ENCODE measurements at regions not wholly inside any gene's neighbourhood (a gene's known extent, or its start where the extent isn't known, plus 50 kb on each side); places are given as distances from the start of the nearest gene placed in this dataset.
"Not testable (repeated sequence)": the region's sequence is repeated elsewhere in the genome, so short reads cannot be mapped to it uniquely, and the experiment has no call there.

GRCh38 chr14:97061714-97062113 lies 264.5 kb downstream of the VRK1 start:
- intact Hi-C loops (cut with DNase I, micrococcal nuclease), result no loop called here
- DNase-seq, result no peak
- no peak for ATAC-seq

GRCh38 chr14:97065305-97066067 lies 268.3 kb downstream of the VRK1 start:
- DNase-seq, result no peak
- no peak for ATAC-seq
- intact Hi-C loops (cut with DNase I, micrococcal nuclease), result no loop called here

- intact Hi-C loops (cut with DNase I, micrococcal nuclease), result no loop called here
- DNase-seq (no peak), ATAC-seq (no peak)
These were observed 269.1 kb downstream of the VRK1 start for GRCh38 chr14:97066068-97066899.

- intact Hi-C loops (cut with DNase I, micrococcal nuclease); DNase-seq; ATAC-seq: not testable (repeated sequence)
These were observed 271.1 kb downstream of the VRK1 start for GRCh38 chr14:97068293-97068692.

GRCh38 chr14:97070259-97070658 lies 273.1 kb downstream of the VRK1 start:
- intact Hi-C loops (cut with DNase I, micrococcal nuclease), result no loop called here
- no peak for ATAC-seq
- DNase-seq, result no peak

GRCh38 chr14:97071177-97071576 lies 274.0 kb downstream of the VRK1 start:
- DNase-seq (no peak), ATAC-seq (no peak)
- intact Hi-C loops (cut with DNase I, micrococcal nuclease), result no loop called here

GRCh38 chr14:97073622-97074021 lies 276.4 kb downstream of the VRK1 start:
- DNase-seq, result no peak
- intact Hi-C loops (cut with DNase I, micrococcal nuclease), result no loop called here
- ATAC-seq, result no peak

- intact Hi-C loops (cut with DNase I, micrococcal nuclease), result no loop called here
- no peak for ATAC-seq
These were observed 277.3 kb downstream of the VRK1 start for GRCh38 chr14:97074456-97074855.

GRCh38 chr14:97074856-97075255 lies 277.7 kb downstream of the VRK1 start:
- ATAC-seq (no peak), DNase-seq (no peak)
- intact Hi-C loops (cut with DNase I, micrococcal nuclease), result no loop called here

More at GRCh38 chr14:97074456-97074855, 277.3 kb downstream of the VRK1 start:
- no peak for DNase-seq

- ATAC-seq (no peak), DNase-seq (peak; percentile 17 to 50)
- intact Hi-C loops (cut with DNase I, micrococcal nuclease), result no loop called here
These were observed 280.1 kb downstream of the VRK1 start for GRCh38 chr14:97077253-97077653.

- DNase-seq, result no peak
- intact Hi-C loops (cut with DNase I, micrococcal nuclease), result no loop called here
- no peak for ATAC-seq
These were observed 280.5 kb downstream of the VRK1 start for GRCh38 chr14:97077687-97078086.

- DNase-seq (no peak), ATAC-seq (no peak)
- intact Hi-C loops (cut with DNase I, micrococcal nuclease), result no loop called here
These were observed 283.8 kb downstream of the VRK1 start for GRCh38 chr14:97080991-97081390.

- intact Hi-C loops (cut with DNase I, micrococcal nuclease), result no loop called here
- ATAC-seq (no peak), DNase-seq (no peak)
These were observed 298.1 kb downstream of the VRK1 start for GRCh38 chr14:97095269-97095668.

GRCh38 chr14:97097296-97097695 lies 300.1 kb downstream of the VRK1 start:
- intact Hi-C loops (cut with DNase I, micrococcal nuclease), result no loop called here
- ATAC-seq (no peak), DNase-seq (no peak)

GRCh38 chr14:97100306-97100705 lies 303.1 kb downstream of the VRK1 start:
- ATAC-seq, result no peak
- intact Hi-C loops (cut with DNase I, micrococcal nuclease), result no loop called here

GRCh38 chr14:97101561-97101960 lies 304.4 kb downstream of the VRK1 start:
- DNase-seq (no peak), ATAC-seq (no peak)
- intact Hi-C loops (cut with DNase I, micrococcal nuclease), result no loop called here

More at GRCh38 chr14:97100306-97100705, 303.1 kb downstream of the VRK1 start:
- DNase-seq, result no peak

- DNase-seq (no peak), ATAC-seq (no peak)
- intact Hi-C loops (cut with DNase I, micrococcal nuclease), result no loop called here
These were observed 306.8 kb downstream of the VRK1 start for GRCh38 chr14:97104029-97104428.

- DNase-seq (no peak), ATAC-seq (no peak)
- intact Hi-C loops (cut with DNase I, micrococcal nuclease), result no loop called here
These were observed 309.0 kb downstream of the VRK1 start for GRCh38 chr14:97106166-97106565.

- DNase-seq, result no peak
- intact Hi-C loops (cut with DNase I, micrococcal nuclease), result no loop called here
These were observed 309.4 kb downstream of the VRK1 start for GRCh38 chr14:97106609-97107008.

GRCh38 chr14:97107080-97107479 lies 309.9 kb downstream of the VRK1 start:
- DNase-seq, result no peak
- intact Hi-C loops (cut with DNase I, micrococcal nuclease), result no loop called here
- no peak for ATAC-seq

More at GRCh38 chr14:97106609-97107008, 309.4 kb downstream of the VRK1 start:
- ATAC-seq, result no peak
